GM19452 (cell line): ENCODE measurements at regions not wholly inside any gene's neighbourhood (a gene's known extent, or its start where the extent isn't known, plus 50 kb on each side); places are given as distances from the start of the nearest gene placed in this dataset.

Source experiments
- ATAC-seq: cut with Tn5 transposase; IDR thresholded peaks from one replicate; pipeline ENCODE4 v1.9.1; 2021; ENCODE audit not compliant: unreplicated experiment

DNA sequence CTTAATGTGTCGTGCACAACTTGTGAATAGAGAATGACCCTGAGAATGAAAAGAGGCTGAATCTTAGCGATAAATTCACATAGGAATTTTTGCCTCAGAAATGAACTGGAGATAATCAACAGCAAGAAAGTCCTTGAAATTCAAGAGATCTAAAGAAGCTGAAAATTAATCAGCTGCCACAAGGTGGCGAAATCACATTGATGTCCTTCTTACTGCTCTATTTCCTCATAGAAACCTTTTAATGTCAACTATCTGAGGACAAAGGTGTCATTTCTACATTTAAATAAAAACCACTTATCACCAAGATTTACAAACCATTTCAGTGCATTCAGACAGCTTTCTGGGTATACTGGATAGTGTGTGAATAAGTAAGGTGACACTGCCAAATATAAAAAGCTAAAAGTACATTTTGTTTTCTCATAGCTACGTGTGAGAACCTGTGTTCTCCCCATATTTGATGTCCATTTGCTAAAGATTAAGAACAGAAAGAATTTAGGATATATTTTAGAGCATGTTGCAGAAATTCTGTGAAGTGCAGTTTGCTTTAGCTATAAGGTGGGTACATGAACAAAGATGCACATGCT, 485.3 kb upstream of the PTBP2 start:
- no peak for ATAC-seq

DNA sequence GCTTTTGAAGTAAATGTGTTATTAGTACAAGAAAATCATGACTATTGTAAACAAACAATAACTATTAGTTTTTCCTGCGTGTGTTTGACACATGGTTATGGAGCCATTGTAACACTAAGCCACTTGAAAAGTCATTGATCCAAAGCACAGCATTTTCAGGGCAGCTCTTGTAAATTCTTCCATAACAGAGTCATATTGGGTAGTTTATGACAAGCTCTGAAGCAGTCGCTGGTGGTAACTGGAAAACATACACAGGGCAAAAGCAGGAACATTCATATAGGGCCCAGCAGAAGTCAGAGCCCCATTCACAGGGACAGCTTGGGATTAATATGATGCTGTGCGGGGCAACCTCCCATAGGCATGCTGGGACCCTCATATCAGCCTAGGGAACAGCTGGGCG, 483.2 kb upstream of the PTBP2 start:
- ATAC-seq = no peak

DNA sequence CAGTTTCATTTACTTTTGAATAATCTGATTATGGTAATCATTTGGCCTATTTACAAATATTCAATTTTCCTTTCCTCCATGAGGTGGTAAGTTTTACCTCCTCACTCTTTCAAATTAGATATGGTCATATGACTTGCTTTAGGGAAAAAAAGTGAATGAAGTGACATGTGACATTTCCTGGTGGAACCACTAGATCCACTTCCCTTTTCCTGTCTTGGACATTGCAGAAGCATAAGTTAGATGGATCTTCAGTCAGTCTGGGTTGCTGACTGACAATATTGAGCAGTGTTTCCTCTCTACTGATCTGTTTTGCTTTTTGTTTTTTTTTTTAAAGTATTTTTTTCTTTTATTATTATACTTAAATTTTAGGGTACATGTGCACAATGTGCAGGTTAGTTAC, 481.1 kb upstream of the PTBP2 start:
- no peak for ATAC-seq

DNA sequence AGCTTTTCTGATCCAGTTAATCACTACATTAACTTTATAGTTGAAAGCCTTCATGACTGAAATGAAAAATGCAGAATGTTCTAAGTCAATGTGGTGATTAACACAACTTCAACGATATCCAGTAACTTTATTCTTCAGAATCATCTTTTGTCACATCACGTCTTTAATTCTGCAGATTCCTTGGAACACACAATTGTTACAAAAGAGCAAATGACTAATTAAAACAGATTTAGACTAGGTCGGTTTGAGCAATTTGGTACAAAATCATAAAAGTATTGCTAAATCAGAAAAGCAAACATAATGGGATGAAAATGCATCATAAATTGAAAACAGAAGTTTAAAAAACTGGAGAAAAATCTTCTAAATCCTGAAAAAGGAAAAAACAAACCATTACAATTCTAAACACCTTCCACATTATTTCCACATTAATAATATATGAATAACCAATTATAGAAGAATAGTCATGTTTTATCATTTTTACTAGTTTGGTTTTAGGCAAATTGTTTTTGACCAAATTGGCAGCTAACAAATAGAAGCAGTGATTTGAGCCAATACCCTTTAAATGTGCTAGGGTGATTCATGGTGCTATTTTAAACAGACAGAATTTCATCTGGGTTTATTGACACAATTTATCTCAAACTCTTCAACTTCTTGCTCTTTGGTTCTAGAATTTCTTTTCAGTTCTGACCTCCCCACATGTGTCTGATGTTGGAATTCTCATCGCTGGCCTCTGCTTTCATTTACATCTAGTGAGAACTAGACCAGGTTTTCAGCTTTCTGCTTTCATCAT, 468.1 kb upstream of the PTBP2 start:
- ATAC-seq = no peak

DNA sequence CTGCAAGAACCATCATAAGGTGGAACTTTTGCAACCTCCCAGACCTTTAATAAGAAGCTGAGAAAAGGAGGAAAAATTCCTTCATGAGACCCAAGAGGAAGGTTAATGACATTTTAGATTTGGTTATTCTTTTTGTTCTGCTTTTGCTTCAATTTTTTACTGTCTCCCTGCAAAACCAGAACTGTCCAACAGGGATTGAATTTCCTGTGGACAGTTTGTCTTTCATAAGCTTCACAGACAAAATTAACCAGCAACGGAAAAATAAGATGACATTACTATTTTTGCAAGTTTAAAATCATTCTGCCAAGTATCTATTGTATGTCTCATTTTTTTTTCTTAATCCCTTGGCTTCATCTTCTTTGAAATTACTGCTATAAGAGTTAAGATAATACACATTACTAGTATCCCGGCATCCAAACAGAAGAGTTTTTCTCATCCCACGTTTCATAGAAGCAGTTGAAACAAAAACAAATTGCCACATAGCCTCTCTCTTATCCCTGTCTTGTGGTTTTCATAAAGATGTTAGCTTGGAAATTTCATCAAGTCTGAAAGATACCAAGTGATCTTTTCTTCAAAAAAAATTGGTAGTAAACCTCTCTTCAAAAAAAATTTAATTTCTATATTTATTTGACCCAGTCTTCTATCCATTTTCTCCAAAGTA, 465.3 kb upstream of the PTBP2 start:
- ATAC-seq = no peak

DNA sequence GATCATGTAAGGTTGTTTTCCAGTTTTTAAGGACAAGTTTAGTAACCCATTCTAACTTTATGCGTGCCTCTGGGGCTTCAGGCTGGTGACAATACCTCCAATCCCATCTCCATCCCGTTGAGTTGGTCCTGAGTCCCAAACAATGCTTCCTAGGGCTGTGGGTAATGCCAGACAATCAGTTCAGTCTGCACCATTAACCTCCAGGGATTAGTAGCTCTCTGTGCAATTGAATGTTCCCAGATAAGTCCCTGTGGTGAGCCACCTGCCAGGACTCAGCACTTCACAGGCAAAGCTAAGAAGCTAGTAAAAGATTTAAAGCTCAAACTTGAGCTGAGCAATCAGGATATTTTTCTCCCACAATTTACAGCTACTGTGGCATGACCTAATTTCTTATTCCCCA, 462.2 kb upstream of the PTBP2 start:
- no peak for ATAC-seq

DNA sequence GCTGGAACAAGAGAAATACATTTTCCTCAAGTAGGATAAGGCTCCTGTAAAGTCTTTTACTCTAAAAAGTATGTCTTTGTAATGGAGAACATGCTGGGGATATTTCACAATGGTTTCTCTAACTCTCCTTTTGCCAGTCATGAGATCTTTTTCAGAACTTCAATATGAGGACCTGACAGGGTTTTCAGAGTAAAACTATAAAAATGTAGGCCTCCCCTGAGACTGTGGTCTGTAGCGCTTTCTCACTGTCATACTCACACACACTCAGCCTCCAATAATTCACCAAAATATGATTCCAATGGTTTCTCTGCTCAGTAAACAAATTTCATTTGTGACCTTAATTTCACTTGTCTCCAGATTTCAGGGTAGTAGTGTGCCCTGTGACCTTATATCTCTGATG, 440.1 kb upstream of the PTBP2 start:
- ATAC-seq = no peak

DNA sequence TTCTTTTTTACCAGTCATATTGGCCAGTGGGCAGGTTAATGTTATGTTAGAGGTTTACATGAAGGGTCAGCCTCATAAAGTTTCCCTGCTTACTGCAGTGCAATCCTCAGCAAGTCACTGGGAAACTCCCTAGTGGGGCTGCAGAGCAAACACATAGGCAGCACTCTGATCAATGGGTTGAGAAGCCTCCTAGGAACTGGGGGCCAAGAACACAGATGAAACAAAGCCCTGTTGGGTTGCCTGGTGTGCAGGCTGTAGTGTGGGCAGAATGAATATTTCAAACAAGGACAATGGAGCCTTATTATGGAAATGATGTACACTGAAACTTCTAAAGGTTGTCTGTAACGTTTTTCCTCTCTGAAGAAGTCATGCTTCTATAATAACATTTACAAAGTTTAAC, 431.6 kb upstream of the PTBP2 start:
- no peak for ATAC-seq

DNA sequence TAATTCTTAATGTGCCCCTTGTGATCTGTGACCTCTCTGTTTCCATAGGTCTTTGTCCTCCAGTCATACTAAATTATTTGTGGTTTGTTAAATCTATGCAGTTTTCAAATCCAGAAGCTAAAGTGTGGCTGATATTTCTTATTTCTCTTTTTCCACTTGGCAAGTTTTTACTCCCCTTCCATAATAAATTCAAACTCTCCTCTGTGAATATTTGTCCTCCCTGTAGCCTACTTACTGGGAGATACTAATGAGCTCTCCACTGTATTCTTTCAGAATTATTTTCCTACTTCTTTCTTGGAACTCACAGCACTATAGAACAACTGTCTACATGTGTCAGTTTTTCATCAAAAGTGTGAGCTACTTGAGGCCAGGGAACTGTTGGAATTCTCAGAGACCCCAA, 430.8 kb upstream of the PTBP2 start:
- no peak for ATAC-seq

DNA sequence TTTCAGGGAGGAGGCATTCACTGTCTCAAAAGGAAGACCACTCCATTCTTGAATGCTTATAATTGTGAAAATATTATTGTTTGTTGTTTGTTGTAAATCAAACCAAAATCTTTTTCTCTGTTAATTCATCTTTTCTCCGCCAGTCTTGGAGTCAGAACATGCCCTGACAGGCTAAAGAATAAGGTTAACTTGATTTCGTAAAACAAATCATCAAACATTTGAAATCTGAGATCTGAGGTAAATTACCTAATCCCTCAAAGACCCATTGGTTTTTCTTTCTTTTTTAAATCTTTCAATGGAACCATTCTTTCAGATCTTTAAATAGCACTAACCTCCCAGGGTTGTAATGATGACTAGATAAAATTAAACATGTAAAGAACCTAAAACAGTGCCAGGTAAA, 430.1 kb upstream of the PTBP2 start:
- no peak for ATAC-seq

DNA sequence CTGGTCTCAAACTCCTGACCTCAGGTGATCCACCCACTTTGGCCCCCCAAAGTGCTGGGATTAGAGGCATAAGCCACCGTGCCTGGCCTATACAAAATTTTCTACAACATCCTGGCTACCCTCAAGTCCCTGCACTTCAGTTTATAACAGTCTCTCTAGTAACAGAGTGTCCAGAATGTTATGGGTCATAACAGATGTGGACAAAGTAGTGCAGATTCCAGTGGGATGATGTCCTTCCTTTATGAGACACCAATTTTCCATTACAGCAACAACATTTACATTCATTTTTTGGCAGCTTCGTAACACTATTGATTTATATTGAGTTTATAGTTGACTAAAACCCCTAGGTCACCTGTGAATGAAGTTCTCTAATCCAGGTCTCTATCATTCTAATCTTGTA, 429.4 kb upstream of the PTBP2 start:
- ATAC-seq = no peak

DNA sequence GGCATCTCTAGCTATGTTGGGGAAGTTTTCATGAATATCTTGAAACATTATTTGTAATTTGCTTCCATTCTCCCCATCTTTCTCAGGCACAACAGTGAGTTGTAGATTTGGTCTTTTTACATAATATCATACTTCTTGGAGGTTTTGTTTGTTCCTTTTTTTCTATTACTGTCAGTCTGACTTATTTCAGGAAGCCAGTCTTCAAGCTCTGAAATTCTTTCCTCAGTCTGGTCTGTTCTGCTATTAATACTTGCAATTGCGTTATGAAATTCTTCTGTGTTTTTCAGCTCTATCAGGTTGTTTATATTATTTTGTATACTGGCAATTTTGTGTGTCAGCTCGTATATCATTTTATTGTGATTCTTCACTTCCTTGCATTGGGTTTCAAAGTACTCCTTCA, 424.6 kb upstream of the PTBP2 start:
- no peak for ATAC-seq

DNA sequence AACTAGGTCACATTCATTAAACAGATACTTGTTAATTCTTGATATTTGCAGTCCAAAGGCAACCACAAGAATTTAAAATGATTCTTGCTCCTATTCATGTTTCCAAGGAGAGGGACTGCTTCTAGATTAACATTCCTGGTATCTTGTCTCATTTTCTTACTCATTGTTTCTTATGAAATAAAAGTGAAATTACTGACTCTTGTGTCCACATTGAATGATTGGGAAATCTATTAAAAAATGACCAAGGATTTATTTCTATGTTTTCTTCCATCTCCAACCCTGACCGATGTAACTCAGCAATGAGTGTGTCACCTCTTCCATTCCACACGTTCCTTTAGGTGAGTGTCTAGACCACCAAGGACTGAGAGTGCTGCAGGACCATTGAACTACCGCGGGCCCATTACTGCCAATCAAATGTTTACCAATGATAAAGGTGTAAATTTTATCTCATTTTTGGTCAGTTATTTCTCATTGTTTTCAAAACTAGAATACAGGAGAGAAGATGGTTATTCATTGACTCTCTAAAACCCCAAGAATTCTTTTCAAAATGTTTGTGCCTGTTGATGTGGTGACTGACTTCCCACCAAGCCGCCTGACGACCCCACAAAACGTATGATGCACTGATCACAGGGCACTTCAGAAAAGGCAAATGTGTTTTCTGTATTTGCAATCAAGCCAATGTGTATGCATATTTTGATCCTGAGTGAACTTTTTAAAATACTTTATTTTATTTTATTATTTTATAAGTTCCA, 414.6 kb upstream of the PTBP2 start:
- ATAC-seq = no peak

DNA sequence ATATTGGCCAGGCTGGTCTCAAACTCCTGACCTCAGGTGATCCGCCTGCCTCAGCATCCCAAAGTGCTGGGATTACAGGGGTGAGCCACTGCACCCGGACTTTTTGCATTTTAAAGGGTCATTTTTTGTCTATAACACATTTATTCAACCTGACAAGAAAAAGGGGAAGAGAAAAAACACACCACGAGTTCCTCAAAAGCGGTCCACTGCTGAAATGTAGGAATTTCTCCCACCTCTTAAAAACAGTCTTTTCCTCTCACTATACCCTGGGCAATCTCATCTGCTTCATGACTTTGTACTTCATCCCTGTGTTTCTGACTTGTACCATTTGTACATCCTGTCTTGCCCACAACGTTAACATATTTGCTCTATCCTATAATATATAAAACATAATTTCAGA, 413.3 kb upstream of the PTBP2 start:
- no peak for ATAC-seq

DNA sequence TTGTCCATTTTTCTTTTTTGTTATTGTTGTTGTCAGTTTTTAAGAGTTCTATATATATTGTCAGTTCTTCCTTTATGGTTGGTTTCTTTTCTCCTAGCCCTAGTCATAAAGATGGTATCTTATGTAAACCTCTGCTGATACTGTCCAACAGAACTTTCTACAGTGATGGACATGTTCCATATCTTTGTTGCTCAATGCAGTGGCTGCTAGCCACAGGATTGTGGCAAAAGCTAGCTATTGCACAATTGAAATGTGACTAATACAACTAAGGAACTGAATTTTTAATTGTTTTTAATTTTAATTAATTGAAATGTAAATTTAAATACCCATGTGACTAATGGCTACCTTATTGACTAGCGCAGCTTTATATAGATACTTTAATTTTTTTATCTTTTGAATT, 411.8 kb upstream of the PTBP2 start:
- ATAC-seq = no peak

DNA sequence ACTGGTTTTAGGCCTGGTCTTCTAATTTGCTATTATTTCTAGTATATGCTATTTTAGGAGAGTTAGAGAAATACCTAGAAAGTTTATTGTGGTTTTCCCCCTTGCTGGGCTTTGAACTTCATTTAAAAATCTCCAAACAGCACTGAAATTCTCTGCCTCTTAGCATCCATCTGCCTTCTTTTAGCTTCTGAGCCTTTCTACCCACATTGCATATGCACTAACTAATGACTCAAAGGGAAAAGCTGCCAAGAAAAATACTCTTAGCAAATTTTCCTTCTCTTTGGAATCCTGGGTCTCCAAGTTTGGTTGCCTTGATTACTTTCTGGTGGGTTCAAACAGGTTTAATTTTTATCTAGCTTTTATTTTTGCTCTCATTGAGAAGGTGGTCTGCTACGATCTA, 408.4 kb upstream of the PTBP2 start:
- ATAC-seq = no peak

DNA sequence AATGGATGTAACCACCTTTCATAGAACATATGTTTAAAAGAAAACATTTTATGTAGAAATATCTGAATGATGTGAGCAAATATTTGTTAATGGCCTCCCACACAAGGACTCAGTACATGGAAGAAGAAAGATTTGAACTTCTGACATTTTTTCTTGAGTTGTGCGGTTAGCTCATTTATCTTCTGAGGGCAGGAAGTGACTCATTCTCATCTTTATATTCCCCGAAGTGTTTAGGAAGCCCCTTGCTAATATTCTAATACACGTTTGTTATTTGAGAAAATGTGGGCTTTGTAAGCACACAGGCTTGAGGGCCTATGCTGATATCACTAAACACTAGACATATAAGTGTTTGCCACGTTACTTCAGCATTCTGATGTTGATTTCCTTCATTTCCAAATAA, 392.5 kb upstream of the PTBP2 start:
- ATAC-seq = no peak

DNA sequence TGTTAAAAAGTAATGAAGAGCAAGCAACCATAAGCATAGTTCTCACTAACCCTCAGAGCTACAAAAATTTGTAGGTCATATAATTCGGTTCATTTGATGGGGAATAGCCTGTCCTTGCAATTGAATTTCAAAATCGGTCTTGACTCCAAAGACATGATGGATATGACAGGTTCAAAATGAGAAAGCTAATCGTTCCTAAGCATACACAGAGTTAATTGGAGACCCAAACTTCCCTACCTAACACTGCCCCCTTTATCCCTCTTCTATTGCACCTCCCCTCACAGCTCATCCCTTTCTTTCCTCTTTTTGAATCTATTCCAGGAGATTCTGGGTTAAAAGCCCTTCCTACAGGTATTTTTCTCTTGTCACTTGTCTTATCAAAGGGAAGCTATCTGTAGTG, 390.0 kb upstream of the PTBP2 start:
- ATAC-seq = no peak

DNA sequence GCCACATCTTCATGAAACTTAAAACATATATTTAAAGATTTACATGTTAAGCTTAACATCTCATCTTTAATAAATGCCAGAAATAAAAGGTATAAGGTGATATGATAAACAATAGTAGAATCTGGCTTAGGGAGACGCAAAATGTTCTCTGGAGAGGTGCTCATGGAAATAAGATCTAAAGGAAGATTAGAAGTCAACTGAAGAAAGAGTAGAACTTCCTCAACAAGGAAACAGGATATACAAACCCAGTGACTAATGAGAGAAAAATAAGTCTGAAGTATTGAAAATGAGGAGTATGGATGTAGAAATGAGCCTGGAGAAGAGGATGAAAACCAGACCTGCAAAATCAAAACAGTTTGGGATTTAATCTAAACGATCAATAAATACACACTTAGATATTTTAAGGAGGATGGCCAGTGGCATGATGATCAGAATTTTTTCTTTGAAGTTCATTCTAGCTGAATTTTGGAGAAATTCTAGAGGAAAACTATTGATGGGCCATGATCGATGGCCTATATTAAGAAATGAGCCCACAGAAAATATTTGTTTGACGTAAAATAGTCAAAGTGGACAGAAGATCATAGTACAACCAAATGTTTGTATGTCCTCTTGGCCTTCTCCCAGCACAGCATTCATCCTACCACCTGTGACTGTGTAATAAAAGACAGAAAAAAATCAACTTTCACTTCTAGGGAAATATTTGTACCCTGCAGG, 387.9 kb upstream of the PTBP2 start:
- ATAC-seq = no peak

DNA sequence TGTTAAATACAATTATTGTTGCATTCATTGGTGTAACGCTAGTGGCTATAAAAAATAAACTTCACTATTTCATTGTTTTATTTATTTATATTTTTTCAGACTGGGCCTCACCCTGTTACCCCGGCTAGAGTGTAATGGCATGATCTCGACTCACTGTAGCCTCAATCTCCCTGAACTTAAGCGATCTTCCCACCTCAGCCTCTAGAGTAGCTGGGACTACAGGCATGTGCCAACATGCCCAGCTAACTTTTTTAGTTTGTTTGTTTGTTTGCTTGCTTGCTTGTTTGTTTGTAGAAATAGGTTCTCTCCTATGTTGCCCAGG, 387.4 kb upstream of the PTBP2 start:
- ATAC-seq = no peak

DNA sequence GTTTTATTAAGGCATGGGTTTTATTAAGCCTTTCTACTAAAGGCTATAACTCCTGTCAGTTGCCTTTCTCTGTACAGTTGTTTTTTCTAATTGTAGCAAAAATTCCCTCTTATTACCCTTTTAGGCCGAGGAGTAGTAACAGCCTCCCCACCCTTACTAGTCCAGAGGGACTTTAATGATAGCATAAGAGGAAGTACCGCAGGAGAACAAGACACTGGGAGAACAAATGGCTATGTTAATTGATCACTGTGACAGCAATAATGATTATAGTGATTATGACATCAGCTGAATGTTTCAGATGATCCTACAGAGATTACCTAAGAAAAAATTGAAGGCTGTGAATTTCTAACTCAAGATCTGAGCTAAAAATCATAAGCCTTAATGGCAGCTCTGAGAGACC, 383.0 kb upstream of the PTBP2 start:
- ATAC-seq = no peak
